ENCODE measurements at regions not wholly inside any gene's neighbourhood (a gene's known extent, or its start where the extent isn't known, plus 50 kb on each side); places are given as distances from the start of the nearest gene placed in this dataset.

DNA sequence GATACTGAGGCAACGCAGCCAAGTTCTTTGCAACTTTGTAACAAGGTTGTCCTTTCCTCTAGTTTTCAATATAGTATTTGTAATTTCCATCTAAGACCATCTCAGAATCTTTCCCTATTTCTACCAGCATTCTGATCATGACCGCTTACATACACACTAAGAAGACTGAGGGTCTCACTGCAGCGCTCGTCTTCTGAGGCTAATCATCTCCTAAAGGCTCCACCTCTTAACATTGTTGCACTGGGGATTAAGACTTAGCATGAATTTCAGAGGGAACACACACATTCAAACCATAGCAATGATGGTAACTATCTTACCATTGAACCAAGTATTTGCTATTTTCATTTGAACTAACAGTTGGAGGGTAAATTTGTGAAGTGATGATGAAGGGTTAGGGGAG, 463.3 kb upstream of the CCDC54 start:
- TF ChIP-seq, protein P1, sequence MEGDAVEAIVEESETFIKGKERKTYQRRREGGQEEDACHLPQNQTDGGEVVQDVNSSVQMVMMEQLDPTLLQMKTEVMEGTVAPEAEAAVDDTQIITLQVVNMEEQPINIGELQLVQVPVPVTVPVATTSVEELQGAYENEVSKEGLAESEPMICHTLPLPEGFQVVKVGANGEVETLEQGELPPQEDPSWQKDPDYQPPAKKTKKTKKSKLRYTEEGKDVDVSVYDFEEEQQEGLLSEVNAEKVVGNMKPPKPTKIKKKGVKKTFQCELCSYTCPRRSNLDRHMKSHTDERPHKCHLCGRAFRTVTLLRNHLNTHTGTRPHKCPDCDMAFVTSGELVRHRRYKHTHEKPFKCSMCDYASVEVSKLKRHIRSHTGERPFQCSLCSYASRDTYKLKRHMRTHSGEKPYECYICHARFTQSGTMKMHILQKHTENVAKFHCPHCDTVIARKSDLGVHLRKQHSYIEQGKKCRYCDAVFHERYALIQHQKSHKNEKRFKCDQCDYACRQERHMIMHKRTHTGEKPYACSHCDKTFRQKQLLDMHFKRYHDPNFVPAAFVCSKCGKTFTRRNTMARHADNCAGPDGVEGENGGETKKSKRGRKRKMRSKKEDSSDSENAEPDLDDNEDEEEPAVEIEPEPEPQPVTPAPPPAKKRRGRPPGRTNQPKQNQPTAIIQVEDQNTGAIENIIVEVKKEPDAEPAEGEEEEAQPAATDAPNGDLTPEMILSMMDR (IDR thresholded peaks at IDR 0.05), result no peak
- no peak for TF ChIP-seq POLR2A (IDR thresholded peaks at IDR 0.05)
